GM12865 (cell line): ENCODE measurements at regions not wholly inside any gene's neighbourhood (a gene's known extent, or its start where the extent isn't known, plus 50 kb on each side); places are given as distances from the start of the nearest gene placed in this dataset.
A peak's percentile ranks its signal among the peaks of the same experiment; 100 is the strongest.

Source experiments
- DNase-seq: peaks from one replicate; pipeline ENCODE4 v3.0.0; 2010; ENCODE audit warnings: low read depth
- H3K4me3 ChIP-seq: 2 replicates; pipeline ENCODE4 v1.5.1; 2011; ENCODE audit warnings: mild to moderate bottlenecking, low read depth, low read length, control low read depth
- CTCF ChIP-seq: IDR thresholded peaks from 2 replicates; pipeline ENCODE4 v1.5.1; 2011; ENCODE audit warnings: low read length, control low read depth, low read depth, inconsistent platforms; ENCODE audit not compliant: insufficient read depth; ENCODE audit errors: missing control alignments

DNA sequence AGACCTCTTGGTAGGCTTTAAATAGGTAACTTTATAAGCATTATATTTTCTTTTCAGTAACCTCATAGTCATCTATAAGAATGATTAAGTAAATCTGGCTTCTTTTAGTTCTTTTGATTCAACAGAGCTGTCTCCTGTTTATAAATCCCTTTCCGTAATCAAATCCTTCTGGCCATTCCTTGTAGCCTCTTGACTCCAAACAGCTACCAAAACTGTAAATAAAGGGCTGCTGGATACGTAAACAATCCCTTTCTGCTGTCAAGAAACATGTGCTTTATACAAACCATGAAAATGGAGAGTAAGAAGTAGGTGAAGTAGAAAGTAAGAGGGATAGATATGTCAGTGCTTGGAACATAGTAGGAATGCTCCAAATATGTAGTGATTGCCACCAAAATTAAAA, 183.2 kb upstream of the CASK start:
- H3K4me3 ChIP-seq: no peak overlapping the region
- TF ChIP-seq CTCF: no peak
- DNase-seq: no peak

DNA sequence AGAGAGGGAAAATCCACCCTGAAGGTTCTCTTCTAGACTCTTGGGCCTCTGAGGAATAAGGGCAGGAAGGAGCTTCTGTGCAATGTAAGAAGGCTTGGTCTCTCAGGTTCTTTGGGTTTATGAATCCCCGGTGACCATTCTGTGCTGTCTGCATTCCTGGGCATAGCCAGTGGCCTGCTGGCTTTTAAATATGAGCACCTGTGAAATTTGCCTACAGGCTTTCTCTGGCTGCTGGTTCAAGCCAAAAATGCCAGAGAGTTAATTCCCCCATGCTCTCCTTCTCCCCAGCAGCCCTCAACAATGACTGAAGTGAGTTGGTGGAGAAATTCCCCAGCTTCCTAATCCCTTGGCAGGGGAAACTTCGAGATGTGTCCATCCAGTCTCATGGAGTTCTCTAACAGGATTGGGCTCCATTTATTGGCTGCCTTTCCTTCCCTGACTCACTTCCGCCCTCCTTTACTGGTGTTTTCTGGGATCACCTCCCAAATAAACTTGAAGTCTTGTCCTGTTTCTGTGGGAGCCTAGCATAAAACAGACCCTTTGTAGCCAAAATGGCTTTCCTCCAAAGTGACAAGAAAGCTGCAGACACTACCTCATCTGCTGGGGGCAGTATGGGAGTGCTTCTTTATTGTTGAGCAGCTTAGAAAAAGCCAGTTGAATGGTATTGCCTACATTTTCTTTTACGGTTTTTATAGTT, 179.4 kb upstream of the CASK start:
- no peak for TF ChIP-seq CTCF
- no peak overlapping the region for H3K4me3 ChIP-seq
- DNase-seq: no peak

DNA sequence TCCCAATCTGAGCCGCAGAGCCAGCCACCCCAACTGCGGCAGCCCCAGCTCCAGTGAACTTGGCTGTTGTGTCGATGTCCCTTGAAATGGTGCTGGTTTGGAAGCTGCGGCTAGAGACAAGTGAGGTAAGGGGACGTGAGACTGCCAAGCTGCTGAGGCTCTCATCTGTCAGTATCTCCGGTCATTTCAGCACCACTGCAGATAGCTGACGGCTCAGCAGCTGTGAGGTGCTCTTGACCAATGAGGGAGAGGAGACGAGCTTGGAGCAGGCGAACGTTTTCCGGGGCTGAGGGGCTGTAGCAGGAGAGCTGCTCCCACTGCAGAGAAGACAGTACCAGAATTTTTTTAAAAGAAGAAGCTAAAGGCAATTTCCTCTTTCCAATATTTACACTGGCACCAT, 175.5 kb upstream of the CASK start:
- no peak overlapping the region for H3K4me3 ChIP-seq
- no peak for TF ChIP-seq CTCF
- no peak for DNase-seq

DNA sequence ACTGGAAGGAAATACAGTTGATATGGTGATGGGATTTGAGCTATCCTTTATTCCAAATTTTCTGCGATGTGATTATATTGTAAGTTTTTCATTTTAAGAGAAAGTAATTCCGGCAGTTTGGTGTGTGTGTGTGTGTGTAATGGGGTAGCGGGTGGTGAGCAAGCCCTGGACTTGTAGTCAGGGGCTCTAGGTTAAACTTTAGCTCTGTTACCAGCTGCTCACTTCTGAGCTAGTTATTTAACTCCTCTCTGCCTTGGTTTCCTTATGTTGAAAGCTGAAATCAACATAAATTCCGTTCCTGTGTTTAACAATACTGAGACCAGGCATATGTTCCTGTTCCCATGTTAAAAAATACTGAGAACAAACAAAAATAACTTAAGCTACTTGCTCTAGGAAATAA, 174.1 kb upstream of the CASK start:
- H3K4me3 ChIP-seq: no peak overlapping the region
- DNase-seq: no peak
- no peak for TF ChIP-seq CTCF

DNA sequence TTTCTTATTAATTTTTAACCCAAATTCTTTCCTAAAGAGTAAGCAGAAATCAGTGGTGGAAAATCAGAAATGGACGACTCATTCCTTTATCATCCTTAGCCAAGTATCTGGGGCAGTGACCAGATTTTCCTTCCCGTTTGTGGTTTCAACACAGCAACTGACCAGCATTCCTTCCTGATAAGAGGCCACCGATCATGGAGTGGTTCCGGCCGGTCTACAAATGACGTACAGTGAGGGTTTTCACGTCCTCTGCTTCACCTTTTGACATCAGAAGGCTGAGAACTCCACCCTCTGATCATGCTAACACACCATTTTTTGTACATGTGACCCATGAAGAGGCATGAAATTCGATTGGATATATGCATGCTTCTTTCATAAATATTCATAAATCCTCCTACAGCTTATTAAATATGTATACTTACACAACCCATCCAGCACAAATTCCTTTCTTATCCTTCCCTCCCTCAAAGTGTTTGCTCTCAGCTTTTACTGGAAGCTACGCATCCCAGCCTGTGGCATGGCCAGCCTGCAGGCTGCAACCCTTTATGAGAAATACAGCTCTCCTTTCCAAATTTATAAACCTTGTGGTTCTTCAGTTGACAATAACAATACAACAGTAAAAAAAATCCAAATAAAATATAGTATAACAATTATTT, 173.0 kb upstream of the CASK start:
- no peak for DNase-seq
- H3K4me3 ChIP-seq: no peak overlapping the region
- no peak for TF ChIP-seq CTCF

- peak overlapping the region; percentile 41; the same call in 1 of the 2 replicates for H3K4me3 ChIP-seq
- peak; percentile 55 for DNase-seq
- no peak for TF ChIP-seq CTCF
Observed at GRCh38 chrX:42094218-42094617, 170.9 kb upstream of the CASK start.
